ENCODE measurements at regions not wholly inside any gene's neighbourhood (a gene's known extent, or its start where the extent isn't known, plus 50 kb on each side); places are given as distances from the start of the nearest gene placed in this dataset.

DNA sequence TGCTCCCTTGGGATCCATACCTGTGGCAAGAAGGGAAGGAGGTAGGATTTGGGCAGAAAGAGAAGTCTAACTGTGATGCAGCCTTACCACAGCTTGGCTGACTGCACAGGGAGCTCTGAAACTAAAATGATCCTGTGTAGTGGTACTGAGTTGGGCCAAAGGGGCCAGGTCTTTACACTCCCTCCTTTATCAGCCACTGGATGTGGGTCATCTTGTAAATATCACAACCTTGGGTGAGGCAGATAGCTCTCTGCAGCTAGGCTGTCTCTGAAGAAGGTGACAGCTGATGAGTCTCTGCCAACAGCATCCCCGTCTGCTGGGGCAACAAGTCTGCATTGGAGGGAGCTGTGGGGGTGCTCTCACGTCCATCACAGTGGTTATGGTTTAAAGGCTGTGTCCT is 95.9 kb upstream of the CAND1 start:
- no peak for TF ChIP-seq ZNF24 (tag by site-specific recombination; IDR thresholded peaks at IDR 0.05)
- no peak for TF ChIP-seq ZNF184 (tag by site-specific recombination; IDR thresholded peaks at IDR 0.05)
- TF ChIP-seq ZNF174 (tag by site-specific recombination; IDR thresholded peaks at IDR 0.05) = no peak
- TF ChIP-seq ZNF768 (tag by site-specific recombination; IDR thresholded peaks at IDR 0.05) = no peak
- TF ChIP-seq, protein P1, sequence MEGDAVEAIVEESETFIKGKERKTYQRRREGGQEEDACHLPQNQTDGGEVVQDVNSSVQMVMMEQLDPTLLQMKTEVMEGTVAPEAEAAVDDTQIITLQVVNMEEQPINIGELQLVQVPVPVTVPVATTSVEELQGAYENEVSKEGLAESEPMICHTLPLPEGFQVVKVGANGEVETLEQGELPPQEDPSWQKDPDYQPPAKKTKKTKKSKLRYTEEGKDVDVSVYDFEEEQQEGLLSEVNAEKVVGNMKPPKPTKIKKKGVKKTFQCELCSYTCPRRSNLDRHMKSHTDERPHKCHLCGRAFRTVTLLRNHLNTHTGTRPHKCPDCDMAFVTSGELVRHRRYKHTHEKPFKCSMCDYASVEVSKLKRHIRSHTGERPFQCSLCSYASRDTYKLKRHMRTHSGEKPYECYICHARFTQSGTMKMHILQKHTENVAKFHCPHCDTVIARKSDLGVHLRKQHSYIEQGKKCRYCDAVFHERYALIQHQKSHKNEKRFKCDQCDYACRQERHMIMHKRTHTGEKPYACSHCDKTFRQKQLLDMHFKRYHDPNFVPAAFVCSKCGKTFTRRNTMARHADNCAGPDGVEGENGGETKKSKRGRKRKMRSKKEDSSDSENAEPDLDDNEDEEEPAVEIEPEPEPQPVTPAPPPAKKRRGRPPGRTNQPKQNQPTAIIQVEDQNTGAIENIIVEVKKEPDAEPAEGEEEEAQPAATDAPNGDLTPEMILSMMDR (tag by site-specific recombination; IDR thresholded peaks at IDR 0.05) = no peak
- no peak for TF ChIP-seq ZNF211 (tag by site-specific recombination; IDR thresholded peaks at IDR 0.05; ENCODE audit: low read depth)
- TF ChIP-seq ZNF530 (tag by site-specific recombination; IDR thresholded peaks at IDR 0.05; ENCODE audit: low read depth) = no peak
